ENCODE measurements at regions not wholly inside any gene's neighbourhood (a gene's known extent, or its start where the extent isn't known, plus 50 kb on each side); places are given as distances from the start of the nearest gene placed in this dataset.

DNA sequence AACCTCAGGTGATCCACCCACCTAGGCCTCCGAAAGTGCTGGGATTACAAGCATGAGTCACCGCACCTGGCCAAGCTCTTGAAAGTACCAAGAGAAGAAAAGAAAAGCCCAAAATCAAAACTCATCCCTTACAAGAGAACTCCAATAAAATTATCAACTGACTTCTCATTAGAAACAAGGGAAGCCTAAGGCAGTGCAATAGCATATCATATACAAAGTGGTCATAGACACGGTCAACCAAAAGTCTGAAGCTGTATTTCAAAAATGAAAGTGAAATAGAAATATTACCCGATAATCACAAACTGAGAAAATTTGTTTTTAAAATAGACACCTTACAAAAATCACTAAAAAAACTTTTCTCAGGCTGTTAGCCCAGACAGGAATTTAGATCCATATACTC is 1321.1 kb upstream of the GJE1 start:
- Histone ChIP-seq H3K4me2 (ENCODE audit: low read length) (no peak overlapping the region), H3K9me2 (ENCODE audit: insufficient read depth, low read length) (no peaks in the 10 kb centered on the region), H3K79me2 (replicated peaks; ENCODE audit: insufficient read depth, low read length) (no peaks in the 10 kb centered on the region), H3K27ac (ENCODE audit: low read length) (no peak overlapping the region), H3K9ac (ENCODE audit: low read length) (no peak overlapping the region), H3K36me3 (ENCODE audit: insufficient read depth, low read length) (no peaks in the 10 kb centered on the region), H3K27me3 (ENCODE audit: insufficient read depth, low read depth, low read length) (no peaks in the 10 kb centered on the region), H4K20me1 (ENCODE audit: insufficient read depth) (no peaks in the 10 kb centered on the region), H2AFZ (ENCODE audit: low read depth, low read length) (no peak overlapping the region), H3F3A (ENCODE audit: insufficient read depth, low read length, poor library complexity, severe bottlenecking) (no peaks in the 10 kb centered on the region), H3K4me3 (ENCODE audit: low read length) (no peak overlapping the region), H3K9me3 (ENCODE audit: low read length) (no peaks in the 10 kb centered on the region)
- TF ChIP-seq RAD21 (conservative IDR thresholded peaks at IDR 0.05) (no peak), SMC3 (conservative IDR thresholded peaks at IDR 0.05; ENCODE audit: poor library complexity) (no peak), EP300 (conservative IDR thresholded peaks at IDR 0.05; ENCODE audit: poor library complexity, severe bottlenecking) (no peak), EZH2 (IDR thresholded peaks at IDR 0.05; ENCODE audit: borderline replicate concordance, insufficient read depth, low read length, poor library complexity, severe bottlenecking) (no peak), MXI1 (conservative IDR thresholded peaks at IDR 0.05; ENCODE audit: poor library complexity, severe bottlenecking) (no peak), TAF1 (IDR thresholded peaks at IDR 0.05; ENCODE audit: low read depth) (no peak), POLR2AphosphoS5 (IDR thresholded peaks at IDR 0.05) (no peak)
- TF ChIP-seq, protein P1, sequence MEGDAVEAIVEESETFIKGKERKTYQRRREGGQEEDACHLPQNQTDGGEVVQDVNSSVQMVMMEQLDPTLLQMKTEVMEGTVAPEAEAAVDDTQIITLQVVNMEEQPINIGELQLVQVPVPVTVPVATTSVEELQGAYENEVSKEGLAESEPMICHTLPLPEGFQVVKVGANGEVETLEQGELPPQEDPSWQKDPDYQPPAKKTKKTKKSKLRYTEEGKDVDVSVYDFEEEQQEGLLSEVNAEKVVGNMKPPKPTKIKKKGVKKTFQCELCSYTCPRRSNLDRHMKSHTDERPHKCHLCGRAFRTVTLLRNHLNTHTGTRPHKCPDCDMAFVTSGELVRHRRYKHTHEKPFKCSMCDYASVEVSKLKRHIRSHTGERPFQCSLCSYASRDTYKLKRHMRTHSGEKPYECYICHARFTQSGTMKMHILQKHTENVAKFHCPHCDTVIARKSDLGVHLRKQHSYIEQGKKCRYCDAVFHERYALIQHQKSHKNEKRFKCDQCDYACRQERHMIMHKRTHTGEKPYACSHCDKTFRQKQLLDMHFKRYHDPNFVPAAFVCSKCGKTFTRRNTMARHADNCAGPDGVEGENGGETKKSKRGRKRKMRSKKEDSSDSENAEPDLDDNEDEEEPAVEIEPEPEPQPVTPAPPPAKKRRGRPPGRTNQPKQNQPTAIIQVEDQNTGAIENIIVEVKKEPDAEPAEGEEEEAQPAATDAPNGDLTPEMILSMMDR (IDR thresholded peaks at IDR 0.05; ENCODE audit: poor library complexity, severe bottlenecking), result no peak
- TF ChIP-seq, protein P2, sequence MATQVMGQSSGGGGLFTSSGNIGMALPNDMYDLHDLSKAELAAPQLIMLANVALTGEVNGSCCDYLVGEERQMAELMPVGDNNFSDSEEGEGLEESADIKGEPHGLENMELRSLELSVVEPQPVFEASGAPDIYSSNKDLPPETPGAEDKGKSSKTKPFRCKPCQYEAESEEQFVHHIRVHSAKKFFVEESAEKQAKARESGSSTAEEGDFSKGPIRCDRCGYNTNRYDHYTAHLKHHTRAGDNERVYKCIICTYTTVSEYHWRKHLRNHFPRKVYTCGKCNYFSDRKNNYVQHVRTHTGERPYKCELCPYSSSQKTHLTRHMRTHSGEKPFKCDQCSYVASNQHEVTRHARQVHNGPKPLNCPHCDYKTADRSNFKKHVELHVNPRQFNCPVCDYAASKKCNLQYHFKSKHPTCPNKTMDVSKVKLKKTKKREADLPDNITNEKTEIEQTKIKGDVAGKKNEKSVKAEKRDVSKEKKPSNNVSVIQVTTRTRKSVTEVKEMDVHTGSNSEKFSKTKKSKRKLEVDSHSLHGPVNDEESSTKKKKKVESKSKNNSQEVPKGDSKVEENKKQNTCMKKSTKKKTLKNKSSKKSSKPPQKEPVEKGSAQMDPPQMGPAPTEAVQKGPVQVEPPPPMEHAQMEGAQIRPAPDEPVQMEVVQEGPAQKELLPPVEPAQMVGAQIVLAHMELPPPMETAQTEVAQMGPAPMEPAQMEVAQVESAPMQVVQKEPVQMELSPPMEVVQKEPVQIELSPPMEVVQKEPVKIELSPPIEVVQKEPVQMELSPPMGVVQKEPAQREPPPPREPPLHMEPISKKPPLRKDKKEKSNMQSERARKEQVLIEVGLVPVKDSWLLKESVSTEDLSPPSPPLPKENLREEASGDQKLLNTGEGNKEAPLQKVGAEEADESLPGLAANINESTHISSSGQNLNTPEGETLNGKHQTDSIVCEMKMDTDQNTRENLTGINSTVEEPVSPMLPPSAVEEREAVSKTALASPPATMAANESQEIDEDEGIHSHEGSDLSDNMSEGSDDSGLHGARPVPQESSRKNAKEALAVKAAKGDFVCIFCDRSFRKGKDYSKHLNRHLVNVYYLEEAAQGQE (IDR thresholded peaks at IDR 0.05; ENCODE audit: borderline replicate concordance), result no peak

DNA sequence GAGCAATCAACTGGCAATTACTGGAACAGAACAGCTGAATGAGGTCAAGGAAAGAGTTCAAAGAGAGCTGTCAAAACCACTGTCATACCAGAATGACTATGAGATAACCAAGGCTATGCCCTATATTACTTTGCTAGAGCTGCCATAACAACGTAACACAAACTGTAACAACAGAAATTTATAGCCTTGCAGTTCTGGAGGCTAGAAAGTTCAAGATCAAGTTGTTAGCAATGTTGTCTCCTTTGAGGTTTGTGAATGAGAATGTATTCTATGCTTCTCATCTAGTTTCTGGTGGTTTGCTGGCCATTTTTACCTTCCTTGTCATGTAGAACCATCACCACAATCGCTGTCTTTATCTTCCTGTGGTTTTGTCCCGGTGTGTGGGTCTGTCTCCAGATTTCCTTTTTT is 1323.0 kb upstream of the GJE1 start:
- Histone ChIP-seq H3K27ac (ENCODE audit: low read length) (no peak overlapping the region), H3K9ac (ENCODE audit: low read length) (no peak overlapping the region), H3K4me3 (ENCODE audit: low read length) (no peak overlapping the region), H3K9me3 (ENCODE audit: low read length) (no peaks in the 10 kb centered on the region), H4K20me1 (ENCODE audit: insufficient read depth) (no peaks in the 10 kb centered on the region), H3K9me2 (ENCODE audit: insufficient read depth, low read length) (no peaks in the 10 kb centered on the region), H3F3A (ENCODE audit: insufficient read depth, low read length, poor library complexity, severe bottlenecking) (no peaks in the 10 kb centered on the region), H3K27me3 (ENCODE audit: insufficient read depth, low read depth, low read length) (no peaks in the 10 kb centered on the region), H3K79me2 (replicated peaks; ENCODE audit: insufficient read depth, low read length) (no peaks in the 10 kb centered on the region), H3K4me2 (ENCODE audit: low read length) (no peak overlapping the region), H2AFZ (ENCODE audit: low read depth, low read length) (no peak overlapping the region), H3K36me3 (ENCODE audit: insufficient read depth, low read length) (no peaks in the 10 kb centered on the region)
- TF ChIP-seq POLR2AphosphoS5 (IDR thresholded peaks at IDR 0.05), result no peak
- no peak for TF ChIP-seq MXI1 (conservative IDR thresholded peaks at IDR 0.05; ENCODE audit: poor library complexity, severe bottlenecking)
- TF ChIP-seq SMC3 (conservative IDR thresholded peaks at IDR 0.05; ENCODE audit: poor library complexity), result no peak
- no peak for TF ChIP-seq EZH2 (IDR thresholded peaks at IDR 0.05; ENCODE audit: borderline replicate concordance, insufficient read depth, low read length, poor library complexity, severe bottlenecking)
- TF ChIP-seq, protein P1 (IDR thresholded peaks at IDR 0.05; ENCODE audit: poor library complexity, severe bottlenecking), result no peak
- TF ChIP-seq EP300 (conservative IDR thresholded peaks at IDR 0.05; ENCODE audit: poor library complexity, severe bottlenecking), result no peak
- TF ChIP-seq, protein P2 (IDR thresholded peaks at IDR 0.05; ENCODE audit: borderline replicate concordance), result no peak
- TF ChIP-seq RAD21 (conservative IDR thresholded peaks at IDR 0.05), result no peak
- no peak for TF ChIP-seq TAF1 (IDR thresholded peaks at IDR 0.05; ENCODE audit: low read depth)

Data from neural cell (in vitro differentiated cells).